HG03469 (cell line): ENCODE measurements at regions not wholly inside any gene's neighbourhood (a gene's known extent, or its start where the extent isn't known, plus 50 kb on each side); places are given as distances from the start of the nearest gene placed in this dataset.
"Not testable (repeated sequence)": the region's sequence is repeated elsewhere in the genome, so short reads cannot be mapped to it uniquely, and the experiment has no call there.

Experiments used
- ATAC-seq: cut with Tn5 transposase; IDR thresholded peaks from one replicate; pipeline ENCODE4 v1.9.1; 2021; ENCODE audit warnings: mild to moderate bottlenecking, moderate library complexity, moderate number of reproducible peaks; ENCODE audit not compliant: unreplicated experiment

- no peak for ATAC-seq
Measured at GRCh38 chr6:169019727-169020491, 233.7 kb downstream of the THBS2 start.

- no peak for ATAC-seq
Measured at GRCh38 chr6:169019111-169019510, 234.5 kb downstream of the THBS2 start.

- no peak for ATAC-seq
Measured at GRCh38 chr6:169016758-169017157, 236.9 kb downstream of the THBS2 start.

DNA sequence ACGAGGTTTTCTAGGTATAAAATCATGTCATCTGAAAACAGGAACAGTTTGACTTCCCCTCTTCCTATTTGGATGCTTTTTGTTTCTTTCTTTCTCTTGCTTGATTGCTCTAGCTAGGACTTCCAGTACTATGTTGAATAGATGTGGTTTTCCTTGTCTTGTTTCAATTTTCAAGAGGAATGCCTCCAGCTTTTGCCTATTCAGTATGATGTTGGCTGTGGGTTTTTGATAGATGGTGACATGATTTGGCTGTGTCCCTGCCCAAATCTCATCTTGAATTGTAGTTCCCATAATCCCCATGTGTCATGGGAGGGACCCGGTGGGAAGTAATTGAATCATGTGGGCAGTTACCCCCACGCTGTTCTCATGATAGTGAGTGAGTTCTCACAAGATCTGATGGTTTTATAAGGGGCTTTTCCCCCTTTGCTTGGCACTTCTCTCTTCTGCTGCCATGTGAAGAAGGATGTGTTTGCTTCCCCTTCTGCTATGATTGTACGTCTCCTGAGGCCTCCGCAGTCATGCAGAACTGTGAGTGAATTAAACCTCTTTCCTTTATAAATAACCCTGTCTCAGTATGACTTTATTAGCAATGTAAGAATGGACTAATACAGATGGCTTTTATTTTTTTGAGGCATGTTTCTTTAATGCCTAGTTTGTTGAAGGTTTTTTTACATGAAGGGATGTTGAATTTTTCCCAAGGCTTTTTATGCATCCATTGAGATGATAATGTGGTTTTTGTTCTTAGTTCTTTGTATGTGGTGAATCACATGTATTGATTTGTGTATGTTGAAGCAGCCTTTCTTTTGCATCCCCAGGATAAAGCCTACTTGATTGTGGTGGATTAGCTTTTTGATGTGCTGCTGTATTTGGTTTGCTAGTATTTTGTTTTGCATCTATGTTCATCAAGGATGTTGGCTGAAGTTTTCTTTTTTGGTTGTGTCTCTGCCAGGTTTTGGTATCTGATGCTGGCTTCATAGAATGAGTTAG is 239.1 kb downstream of the THBS2 start:
- no peak for ATAC-seq

GRCh38 chr6:169009628-169010027 is 244.0 kb downstream of the THBS2 start:
- ATAC-seq, result no peak

- no peak for ATAC-seq
Measured at GRCh38 chr6:169008641-169009257, 244.9 kb downstream of the THBS2 start.

- ATAC-seq, result no peak
Measured at GRCh38 chr6:169005166-169005565, 248.5 kb downstream of the THBS2 start.

DNA sequence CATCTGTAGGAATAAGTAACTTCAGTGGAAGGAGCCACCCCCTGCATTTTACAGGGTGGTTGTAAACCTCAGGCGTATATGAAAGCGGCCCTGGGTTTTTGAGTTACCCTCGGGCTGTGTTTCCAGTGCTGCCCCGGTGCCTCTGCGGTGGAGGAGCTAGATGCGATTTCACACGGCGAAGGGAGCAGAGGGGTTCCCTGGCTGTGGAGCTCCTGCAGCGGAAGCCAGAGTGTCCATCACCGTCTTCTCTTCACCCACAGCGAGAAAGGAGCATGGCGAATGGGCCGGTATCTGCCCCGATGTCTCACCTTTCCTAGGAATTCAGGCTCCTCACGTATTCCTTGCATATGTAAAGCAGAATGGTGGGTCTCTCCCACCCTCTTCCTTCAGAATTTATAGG is 253.6 kb downstream of the THBS2 start:
- ATAC-seq, result no peak

DNA sequence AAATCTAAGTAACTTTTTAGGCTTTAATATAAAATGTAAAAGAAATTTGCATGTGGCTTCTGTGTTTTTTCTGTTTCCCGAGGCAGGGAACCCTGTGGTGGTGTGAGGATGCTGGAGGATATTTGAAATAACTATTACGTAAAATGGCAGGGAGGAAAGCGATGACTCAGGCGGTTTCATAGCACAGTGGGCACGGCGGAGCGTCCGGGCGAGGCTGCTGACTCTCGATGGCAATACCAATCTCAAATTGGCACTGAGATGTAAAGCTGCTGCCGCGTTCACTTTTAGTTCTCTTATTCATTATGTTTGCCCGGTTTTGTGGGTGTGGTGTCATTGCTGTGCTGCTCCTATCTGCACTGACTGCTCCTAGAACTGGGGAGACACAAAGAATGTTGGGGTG is 254.3 kb downstream of the THBS2 start:
- ATAC-seq, result no peak

GRCh38 chr6:168996356-168996625 is 257.4 kb downstream of the THBS2 start:
- ATAC-seq, result no peak

DNA sequence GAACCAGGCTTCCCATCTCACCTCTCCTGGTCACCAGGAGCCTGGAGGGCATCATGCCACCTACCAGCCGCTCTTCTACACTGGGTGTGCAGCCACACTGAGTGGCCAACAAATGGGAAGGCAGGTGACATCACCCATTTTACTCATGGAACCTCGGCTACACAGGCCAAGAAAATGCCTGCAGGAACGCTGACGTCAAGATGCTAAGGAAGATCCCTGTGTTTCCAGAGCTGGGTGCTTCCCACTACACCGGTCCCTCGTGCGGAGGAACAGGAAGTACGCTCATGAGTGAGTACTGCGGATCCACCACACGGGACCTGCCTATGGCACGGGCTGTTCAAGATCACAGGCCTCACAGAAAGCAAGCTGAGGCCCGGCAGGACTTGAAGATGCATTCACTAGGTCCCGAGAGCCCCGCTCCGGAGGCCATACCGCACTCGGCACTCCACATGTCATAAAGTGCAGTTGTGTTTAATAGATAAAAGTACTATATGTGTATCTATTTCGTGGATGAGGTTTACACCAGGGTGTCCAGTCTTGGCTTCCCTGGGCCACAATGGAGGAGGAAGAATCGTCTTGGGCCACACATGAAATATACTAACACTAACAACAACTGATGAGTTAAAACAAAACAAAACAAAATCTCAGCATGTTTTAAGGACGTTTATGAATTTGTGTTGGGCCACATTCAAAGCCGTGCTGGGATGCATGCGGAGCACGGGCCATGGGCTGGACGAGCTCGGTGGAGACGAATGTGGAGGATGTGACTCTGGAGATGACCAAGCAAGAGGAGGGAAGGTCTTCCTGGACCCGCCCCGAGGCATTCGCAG is 257.9 kb downstream of the THBS2 start:
- ATAC-seq, result no peak

- no peak for ATAC-seq
Measured at GRCh38 chr6:168994956-168995355, 258.7 kb downstream of the THBS2 start.

- ATAC-seq, result no peak
Measured at GRCh38 chr6:168992446-168993144, 261.1 kb downstream of the THBS2 start.

DNA sequence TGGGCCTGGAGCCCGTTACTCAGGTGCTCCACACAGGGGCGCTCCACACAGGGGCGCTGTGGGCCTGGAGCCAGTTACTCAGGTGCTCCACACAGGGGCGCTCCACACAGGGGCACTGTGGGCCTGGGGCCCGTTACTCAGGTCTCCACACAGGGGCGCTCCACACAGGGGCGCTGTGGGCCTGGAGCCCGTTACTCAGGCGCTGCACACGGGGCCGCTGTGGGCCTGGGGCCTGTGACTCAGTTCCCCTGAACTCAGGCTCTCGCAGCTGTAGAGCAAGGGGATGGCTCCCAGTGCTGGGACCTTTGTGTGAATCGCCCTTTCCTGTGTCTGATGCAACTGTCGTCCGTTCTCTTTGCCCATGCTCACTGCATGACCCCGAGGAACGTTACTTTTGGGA is 262.0 kb downstream of the THBS2 start:
- ATAC-seq, result not testable (repeated sequence)

DNA sequence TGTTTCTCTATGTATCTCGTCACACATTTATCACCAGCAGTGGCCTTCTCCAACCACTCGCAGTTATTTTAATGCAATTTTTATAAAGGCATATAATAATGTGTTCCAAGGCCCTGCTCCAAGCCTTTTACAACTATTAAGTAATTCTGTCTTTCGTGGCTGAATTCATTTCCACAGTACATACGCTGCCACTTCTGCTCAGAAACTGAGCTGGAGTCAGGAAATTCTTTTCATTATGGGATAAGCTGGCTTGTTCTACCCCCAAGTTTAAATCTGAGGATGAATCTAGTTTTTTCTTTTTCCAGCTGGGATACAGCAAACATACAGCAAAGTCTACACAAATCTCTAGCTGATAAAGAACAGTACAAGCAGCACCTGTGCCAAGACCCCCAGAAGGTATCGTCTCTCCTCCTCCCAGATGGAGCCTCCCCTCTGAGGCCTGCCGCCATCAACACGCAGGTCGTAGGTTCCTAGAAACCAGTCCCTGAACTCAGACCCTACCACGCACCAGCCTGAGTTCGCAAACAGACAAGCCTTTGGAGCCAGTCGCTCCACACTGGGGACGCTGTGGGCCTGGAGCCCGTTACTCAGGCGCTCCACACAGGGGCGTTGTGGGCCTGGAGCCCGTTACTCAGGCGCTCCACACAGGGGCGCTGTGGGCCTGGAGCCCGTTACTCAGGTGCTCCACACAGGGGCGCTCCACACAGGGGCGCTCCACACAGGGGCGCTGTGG is 263.5 kb downstream of the THBS2 start:
- no peak for ATAC-seq

GRCh38 chr6:168989421-168989820 is 264.2 kb downstream of the THBS2 start:
- ATAC-seq, result no peak

- ATAC-seq, result no peak
Measured at GRCh38 chr6:168988801-168989200, 264.8 kb downstream of the THBS2 start.

GRCh38 chr6:168988280-168988679 is 265.4 kb downstream of the THBS2 start:
- no peak for ATAC-seq

GRCh38 chr6:168985705-168986104 is 267.9 kb downstream of the THBS2 start:
- ATAC-seq, result no peak

- no peak for ATAC-seq
Measured at GRCh38 chr6:168983925-168984324, 269.7 kb downstream of the THBS2 start.
